Endothelial cell of umbilical vein (primary cell): ENCODE measurements at regions not wholly inside any gene's neighbourhood (a gene's known extent, or its start where the extent isn't known, plus 50 kb on each side); places are given as distances from the start of the nearest gene placed in this dataset.

Experiments
- BruUV-seq: library from RNA; stranded (reverse); fragments of 400-500 nt; replicated peaks from 2 replicates; lab custom pipeline; 2021; lab: Mats Ljungman, UMichigan
- CTCF ChIA-PET: fragments of 300-600, 350-600 bp; sonication (Branson Sonifier 250); formaldehyde crosslinking; loops from one replicate; lab custom pipeline; 2021; ENCODE audit warnings: antibody characterized with exemption, inconsistent platforms; lab: Charles Lee
- POLR2A ChIA-PET: fragments of 300-600, 350-600 bp; sonication (Branson Sonifier 250); formaldehyde crosslinking; loops from one replicate; lab custom pipeline; 2021; ENCODE audit warnings: antibody characterized with exemption, inconsistent platforms; lab: Charles Lee
- DNase-seq: peaks from one replicate; pipeline ENCODE4 v3.0.0-alpha.2; 2011; ENCODE audit warnings: low read depth, low spot score
- FAIRE-seq: peaks from 2 replicates; lab custom pipeline; 2011; peaks lifted over from hg19 to GRCh38; lab: Jason Lieb, UNC
- H2AFZ ChIP-seq: 2 replicates; pipeline ENCODE4 v1.6.0; 2012; ENCODE audit warnings: low read depth, low read length, control low read depth, inconsistent platforms
- H3K27ac ChIP-seq: 2 replicates; pipeline ENCODE4 v1.5.1; 2011; ENCODE audit warnings: low read depth, mild to moderate bottlenecking, control low read depth, low read length, moderate library complexity; ENCODE audit not compliant: insufficient read depth
- H3K27me3 ChIP-seq, 2 experiments: 2 replicates each; pipeline versions ENCODE4 v1.6.0 to v1.6.1; 2011; ENCODE audit warnings: low read length in 2 of 2, mixed read lengths in 1 of 2; ENCODE audit not compliant: control insufficient read depth in 2 of 2, insufficient read depth in 2 of 2
- H3K36me3 ChIP-seq, 2 experiments: 2 replicates in 1 of 2; 3 replicates in 1 of 2; pipeline ENCODE4 v1.5.1; 2011; ENCODE audit warnings: low read length in 2 of 2, mild to moderate bottlenecking in 1 of 2, moderate library complexity in 1 of 2; ENCODE audit not compliant: control insufficient read depth in 2 of 2, insufficient read depth in 2 of 2; ENCODE audit errors: extremely low read depth in 1 of 2
- H3K4me1 ChIP-seq: 3 replicates; pipeline ENCODE4 v1.5.1; 2011; ENCODE audit warnings: mild to moderate bottlenecking, low read length; ENCODE audit not compliant: control insufficient read depth, insufficient read depth; ENCODE audit errors: extremely low read depth
- H3K4me2 ChIP-seq: 2 replicates; pipeline ENCODE4 v1.6.1; 2011; ENCODE audit warnings: low read length, control low read depth, mixed read lengths; ENCODE audit not compliant: insufficient read depth
- H3K4me3 ChIP-seq, 3 experiments: fragments of 200-600 bp in 1 of 3; sonication (generic), shearing (Covaris generic) in 1 of 3; replicated peaks in 1 of 3; 2 replicates each; pipeline ENCODE4 v1.5.1; 2011 to 2016; ENCODE audit warnings: control low read depth in 3 of 3, low read length in 3 of 3, mild to moderate bottlenecking in 2 of 3, inconsistent platforms in 1 of 3, low read depth in 1 of 3, moderate library complexity in 1 of 3; ENCODE audit not compliant: insufficient read depth in 1 of 3
- H3K79me2 ChIP-seq: 2 replicates; pipeline ENCODE4 v1.6.0; 2012; ENCODE audit warnings: low read length, inconsistent platforms; ENCODE audit not compliant: control insufficient read depth, insufficient read depth
- H3K9ac ChIP-seq: replicated peaks from 2 replicates; pipeline ENCODE3; 2011; ENCODE audit warnings: low read length, control low read depth; ENCODE audit not compliant: insufficient read depth; ENCODE audit errors: extremely low read depth
- H3K9me1 ChIP-seq: replicated peaks from 3 replicates; pipeline ENCODE4 v1.6.0; 2011; ENCODE audit warnings: mild to moderate bottlenecking, low read length; ENCODE audit not compliant: control insufficient read depth, insufficient read depth; ENCODE audit errors: extremely low read depth
- H3K9me3 ChIP-seq: replicated peaks from 2 replicates; pipeline ENCODE4 v1.5.1; 2012; ENCODE audit warnings: low read length, inconsistent platforms; ENCODE audit not compliant: control insufficient read depth, insufficient read depth
- H4K20me1 ChIP-seq: replicated peaks from 2 replicates; pipeline ENCODE3; 2011; ENCODE audit warnings: mild to moderate bottlenecking, low read length; ENCODE audit not compliant: control insufficient read depth, insufficient read depth; ENCODE audit errors: extremely low read depth
- CTCF ChIP-seq, 2 donors: IDR thresholded peaks; 1 replicate in 1 of 2; 2 replicates in 1 of 2; pipeline ENCODE4 v1.5.1; 2011; ENCODE audit warnings: low read length in 2 of 2, mild to moderate bottlenecking in 2 of 2, moderate library complexity in 2 of 2, control low read depth in 1 of 2, inconsistent platforms in 1 of 2, low read depth in 1 of 2; ENCODE audit not compliant: insufficient read depth in 1 of 2; ENCODE audit errors: extremely low read depth in 1 of 2
- EZH2 ChIP-seq: IDR thresholded peaks from 2 replicates; pipeline ENCODE4 v1.6.1; 2012; ENCODE audit warnings: borderline replicate concordance, low read depth, mild to moderate bottlenecking, moderate library complexity, low read length, inconsistent platforms; ENCODE audit not compliant: severe bottlenecking
- FOS ChIP-seq: IDR thresholded peaks from 2 replicates; pipeline ENCODE4 v1.6.1; 2011; ENCODE audit warnings: mild to moderate bottlenecking, low read length, moderate library complexity, borderline replicate concordance; ENCODE audit not compliant: insufficient read depth
- GATA2 ChIP-seq: IDR thresholded peaks from 2 replicates; pipeline ENCODE4 v1.7.0; 2011; ENCODE audit warnings: low read depth, mild to moderate bottlenecking, moderate library complexity, mixed read lengths, low read length; ENCODE audit not compliant: insufficient read length, insufficient read depth
- JUN ChIP-seq: IDR thresholded peaks from 2 replicates; pipeline ENCODE4 v1.6.1; 2011; ENCODE audit warnings: borderline replicate concordance, low read depth; ENCODE audit not compliant: insufficient read length, insufficient read depth
- MAX ChIP-seq: IDR thresholded peaks from 2 replicates; pipeline ENCODE4 v1.6.1; 2011; ENCODE audit not compliant: insufficient read depth, insufficient read length
- MYC ChIP-seq: IDR thresholded peaks from one replicate; pipeline ENCODE4 v1.6.1; 2011; ENCODE audit warnings: mild to moderate bottlenecking, low read depth, low read length
- POLR2A ChIP-seq: IDR thresholded peaks from 2 replicates; pipeline ENCODE4 v1.6.1; 2012; ENCODE audit warnings: low read depth, mild to moderate bottlenecking, control low read depth, low read length
- POLR2AphosphoS5 ChIP-seq: IDR thresholded peaks from 2 replicates; pipeline ENCODE4 v1.6.1; 2012; ENCODE audit warnings: low read depth, mild to moderate bottlenecking, control low read depth, low read length, moderate library complexity; ENCODE audit not compliant: insufficient read depth
- dilution Hi-C: fragments of 300-500 bp; cut with MboI; formaldehyde crosslinking; loops from one replicate; pipeline ENCODE4 v1.15.0; 2019; ENCODE audit warnings: low sequenced_read_pairs; ENCODE audit not compliant: extremely low pct_ligation_motif_present
- intact Hi-C: fragments of 100-400 bp; cut with micrococcal nuclease; formaldehyde crosslinking; loops from one replicate; pipeline ENCODE4 v1.10.0; 2022

GRCh38 chr6:186340-186965, 105.8 kb upstream of the DUSP22 start:
- no TSS peak for BruUV-seq
- intact Hi-C loops = loop anchor here (5.0 kb wide), 6 partner anchors 186 to 1196 kb away; partner anchors contain the start of gene IRF4
- dilution Hi-C loops = no loop called here
- no peak overlapping the region for H2AFZ ChIP-seq
- TF ChIP-seq FOS (no peak), GATA2 (no peak), MAX (no peak), MYC (no peak), JUN (no peak), CTCF (IDR thresholded peaks at IDR 0.05; ENCODE audit: extremely low read depth in 1 of 2, insufficient read depth in 1 of 2, low read depth in 1 of 2, low read length in 2 of 2) (no peak), EZH2 (no peak), POLR2AphosphoS5 (no peak), POLR2A (no peak)
- H3K27ac ChIP-seq = no peak overlapping the region
- ChIA-PET POLR2A (no interaction called here), CTCF (interaction anchor here (1.1 to 7.6 kb wide), 3 partner anchors 13 to 1250 kb away, joined by 3 to 119 read pairs (median 22); no protein-coding TSS in a partner anchor)
- no peak overlapping the region for H3K4me2 ChIP-seq
- H3K4me1 ChIP-seq = no peaks in the 10 kb centered on the region
- H4K20me1 ChIP-seq = no peaks in the 10 kb centered on the region
- no peaks in the 10 kb centered on the region for H3K9me3 ChIP-seq
- H3K4me3 ChIP-seq = no peak overlapping the region
- no peaks in the 10 kb centered on the region for H3K79me2 ChIP-seq
- H3K27me3 ChIP-seq = no peaks in the 10 kb centered on the region
- FAIRE-seq (no peak), DNase-seq (no peak)
- no peaks in the 10 kb centered on the region for H3K36me3 ChIP-seq
- no peak overlapping the region for H3K9ac ChIP-seq
- H3K9me1 ChIP-seq = no peaks in the 10 kb centered on the region
